ENCODE measurements at regions not wholly inside any gene's neighbourhood (a gene's known extent, or its start where the extent isn't known, plus 50 kb on each side); places are given as distances from the start of the nearest gene placed in this dataset.

DNA sequence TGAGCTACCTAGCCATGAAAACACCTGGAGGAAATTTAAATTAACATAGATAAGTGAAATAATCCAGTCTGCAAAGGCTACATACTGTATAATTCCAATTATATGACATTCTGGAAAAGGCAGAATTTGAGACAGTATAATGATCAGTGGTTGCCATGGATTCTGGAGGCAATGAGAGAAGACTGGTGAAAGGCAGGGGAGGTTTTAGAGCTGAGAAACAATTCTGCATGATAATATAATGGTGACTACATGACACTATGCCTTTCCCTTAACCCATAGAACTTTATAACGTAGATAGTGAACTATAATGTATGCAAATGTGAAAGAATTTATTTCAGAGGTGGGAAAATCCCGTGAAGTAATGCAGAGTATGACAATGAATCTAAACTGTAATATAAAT, 749.3 kb downstream of the TRIB2 start:
- CTCF ChIA-PET: no interaction called here
- DNase-seq (ENCODE audit: low spot score) (no peak), ATAC-seq (no peak)
- POLR2A ChIA-PET: no interaction called here
- H3K4me3 Mint-ChIP-seq: no peak overlapping the region
- no peaks in the 10 kb centered on the region for H3K4me1 Mint-ChIP-seq
- H3K27ac Mint-ChIP-seq: no peak overlapping the region
- no peaks in the 10 kb centered on the region for H3K9me3 Mint-ChIP-seq
- H3K36me3 Mint-ChIP-seq: no peaks in the 10 kb centered on the region
- H3K27me3 Mint-ChIP-seq (ENCODE audit: low read depth): no peaks in the 10 kb centered on the region
- TF ChIP-seq, protein P1, sequence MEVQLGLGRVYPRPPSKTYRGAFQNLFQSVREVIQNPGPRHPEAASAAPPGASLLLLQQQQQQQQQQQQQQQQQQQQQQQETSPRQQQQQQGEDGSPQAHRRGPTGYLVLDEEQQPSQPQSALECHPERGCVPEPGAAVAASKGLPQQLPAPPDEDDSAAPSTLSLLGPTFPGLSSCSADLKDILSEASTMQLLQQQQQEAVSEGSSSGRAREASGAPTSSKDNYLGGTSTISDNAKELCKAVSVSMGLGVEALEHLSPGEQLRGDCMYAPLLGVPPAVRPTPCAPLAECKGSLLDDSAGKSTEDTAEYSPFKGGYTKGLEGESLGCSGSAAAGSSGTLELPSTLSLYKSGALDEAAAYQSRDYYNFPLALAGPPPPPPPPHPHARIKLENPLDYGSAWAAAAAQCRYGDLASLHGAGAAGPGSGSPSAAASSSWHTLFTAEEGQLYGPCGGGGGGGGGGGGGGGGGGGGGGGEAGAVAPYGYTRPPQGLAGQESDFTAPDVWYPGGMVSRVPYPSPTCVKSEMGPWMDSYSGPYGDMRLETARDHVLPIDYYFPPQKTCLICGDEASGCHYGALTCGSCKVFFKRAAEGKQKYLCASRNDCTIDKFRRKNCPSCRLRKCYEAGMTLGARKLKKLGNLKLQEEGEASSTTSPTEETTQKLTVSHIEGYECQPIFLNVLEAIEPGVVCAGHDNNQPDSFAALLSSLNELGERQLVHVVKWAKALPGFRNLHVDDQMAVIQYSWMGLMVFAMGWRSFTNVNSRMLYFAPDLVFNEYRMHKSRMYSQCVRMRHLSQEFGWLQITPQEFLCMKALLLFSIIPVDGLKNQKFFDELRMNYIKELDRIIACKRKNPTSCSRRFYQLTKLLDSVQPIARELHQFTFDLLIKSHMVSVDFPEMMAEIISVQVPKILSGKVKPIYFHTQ (CRISPR knock-in tag; IDR thresholded peaks at IDR 0.05): no peak
- TF ChIP-seq PRRX2 (CRISPR knock-in tag; IDR thresholded peaks at IDR 0.05) (no peak), EMX1 (CRISPR knock-in tag; IDR thresholded peaks at IDR 0.05) (no peak), GRHL2 (CRISPR knock-in tag; IDR thresholded peaks at IDR 0.05; ENCODE audit: insufficient replicate concordance, severe bottlenecking) (no peak), FOXJ3 (CRISPR knock-in tag; IDR thresholded peaks at IDR 0.05; ENCODE audit: borderline replicate concordance) (no peak), FOXP1 (CRISPR knock-in tag; IDR thresholded peaks at IDR 0.05; ENCODE audit: borderline replicate concordance) (no peak), ELF4 (CRISPR knock-in tag; IDR thresholded peaks at IDR 0.05; ENCODE audit: low read depth) (no peak), ZNF423 (CRISPR knock-in tag; IDR thresholded peaks at IDR 0.05) (no peak), ESRRA (CRISPR knock-in tag; IDR thresholded peaks at IDR 0.05; ENCODE audit: borderline replicate concordance) (no peak), SMAD3 (CRISPR knock-in tag; IDR thresholded peaks at IDR 0.05; ENCODE audit: borderline replicate concordance) (no peak), ZNF317 (CRISPR knock-in tag; IDR thresholded peaks at IDR 0.05; ENCODE audit: borderline replicate concordance, low read depth) (no peak), HMGA2 (CRISPR knock-in tag; IDR thresholded peaks at IDR 0.05) (no peak)
- TF ChIP-seq, protein P2, sequence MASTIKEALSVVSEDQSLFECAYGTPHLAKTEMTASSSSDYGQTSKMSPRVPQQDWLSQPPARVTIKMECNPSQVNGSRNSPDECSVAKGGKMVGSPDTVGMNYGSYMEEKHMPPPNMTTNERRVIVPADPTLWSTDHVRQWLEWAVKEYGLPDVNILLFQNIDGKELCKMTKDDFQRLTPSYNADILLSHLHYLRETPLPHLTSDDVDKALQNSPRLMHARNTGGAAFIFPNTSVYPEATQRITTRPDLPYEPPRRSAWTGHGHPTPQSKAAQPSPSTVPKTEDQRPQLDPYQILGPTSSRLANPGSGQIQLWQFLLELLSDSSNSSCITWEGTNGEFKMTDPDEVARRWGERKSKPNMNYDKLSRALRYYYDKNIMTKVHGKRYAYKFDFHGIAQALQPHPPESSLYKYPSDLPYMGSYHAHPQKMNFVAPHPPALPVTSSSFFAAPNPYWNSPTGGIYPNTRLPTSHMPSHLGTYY (CRISPR knock-in tag; IDR thresholded peaks at IDR 0.05): no peak
- TF ChIP-seq, protein P3, sequence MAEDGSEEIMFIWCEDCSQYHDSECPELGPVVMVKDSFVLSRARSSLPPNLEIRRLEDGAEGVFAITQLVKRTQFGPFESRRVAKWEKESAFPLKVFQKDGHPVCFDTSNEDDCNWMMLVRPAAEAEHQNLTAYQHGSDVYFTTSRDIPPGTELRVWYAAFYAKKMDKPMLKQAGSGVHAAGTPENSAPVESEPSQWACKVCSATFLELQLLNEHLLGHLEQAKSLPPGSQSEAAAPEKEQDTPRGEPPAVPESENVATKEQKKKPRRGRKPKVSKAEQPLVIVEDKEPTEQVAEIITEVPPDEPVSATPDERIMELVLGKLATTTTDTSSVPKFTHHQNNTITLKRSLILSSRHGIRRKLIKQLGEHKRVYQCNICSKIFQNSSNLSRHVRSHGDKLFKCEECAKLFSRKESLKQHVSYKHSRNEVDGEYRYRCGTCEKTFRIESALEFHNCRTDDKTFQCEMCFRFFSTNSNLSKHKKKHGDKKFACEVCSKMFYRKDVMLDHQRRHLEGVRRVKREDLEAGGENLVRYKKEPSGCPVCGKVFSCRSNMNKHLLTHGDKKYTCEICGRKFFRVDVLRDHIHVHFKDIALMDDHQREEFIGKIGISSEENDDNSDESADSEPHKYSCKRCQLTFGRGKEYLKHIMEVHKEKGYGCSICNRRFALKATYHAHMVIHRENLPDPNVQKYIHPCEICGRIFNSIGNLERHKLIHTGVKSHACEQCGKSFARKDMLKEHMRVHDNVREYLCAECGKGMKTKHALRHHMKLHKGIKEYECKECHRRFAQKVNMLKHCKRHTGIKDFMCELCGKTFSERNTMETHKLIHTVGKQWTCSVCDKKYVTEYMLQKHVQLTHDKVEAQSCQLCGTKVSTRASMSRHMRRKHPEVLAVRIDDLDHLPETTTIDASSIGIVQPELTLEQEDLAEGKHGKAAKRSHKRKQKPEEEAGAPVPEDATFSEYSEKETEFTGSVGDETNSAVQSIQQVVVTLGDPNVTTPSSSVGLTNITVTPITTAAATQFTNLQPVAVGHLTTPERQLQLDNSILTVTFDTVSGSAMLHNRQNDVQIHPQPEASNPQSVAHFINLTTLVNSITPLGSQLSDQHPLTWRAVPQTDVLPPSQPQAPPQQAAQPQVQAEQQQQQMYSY (CRISPR knock-in tag; IDR thresholded peaks at IDR 0.05): no peak
- TF ChIP-seq, protein P4, sequence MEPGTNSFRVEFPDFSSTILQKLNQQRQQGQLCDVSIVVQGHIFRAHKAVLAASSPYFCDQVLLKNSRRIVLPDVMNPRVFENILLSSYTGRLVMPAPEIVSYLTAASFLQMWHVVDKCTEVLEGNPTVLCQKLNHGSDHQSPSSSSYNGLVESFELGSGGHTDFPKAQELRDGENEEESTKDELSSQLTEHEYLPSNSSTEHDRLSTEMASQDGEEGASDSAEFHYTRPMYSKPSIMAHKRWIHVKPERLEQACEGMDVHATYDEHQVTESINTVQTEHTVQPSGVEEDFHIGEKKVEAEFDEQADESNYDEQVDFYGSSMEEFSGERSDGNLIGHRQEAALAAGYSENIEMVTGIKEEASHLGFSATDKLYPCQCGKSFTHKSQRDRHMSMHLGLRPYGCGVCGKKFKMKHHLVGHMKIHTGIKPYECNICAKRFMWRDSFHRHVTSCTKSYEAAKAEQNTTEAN (CRISPR knock-in tag; IDR thresholded peaks at IDR 0.05): no peak
- TF ChIP-seq, protein P5, sequence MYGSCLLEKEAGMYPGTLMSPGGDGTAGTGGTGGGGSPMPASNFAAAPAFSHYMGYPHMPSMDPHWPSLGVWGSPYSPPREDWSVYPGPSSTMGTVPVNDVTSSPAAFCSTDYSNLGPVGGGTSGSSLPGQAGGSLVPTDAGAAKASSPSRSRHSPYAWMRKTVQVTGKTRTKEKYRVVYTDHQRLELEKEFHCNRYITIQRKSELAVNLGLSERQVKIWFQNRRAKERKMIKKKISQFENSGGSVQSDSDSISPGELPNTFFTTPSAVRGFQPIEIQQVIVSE (CRISPR knock-in tag; IDR thresholded peaks at IDR 0.05; ENCODE audit: borderline replicate concordance): no peak
- TF ChIP-seq, protein P6, sequence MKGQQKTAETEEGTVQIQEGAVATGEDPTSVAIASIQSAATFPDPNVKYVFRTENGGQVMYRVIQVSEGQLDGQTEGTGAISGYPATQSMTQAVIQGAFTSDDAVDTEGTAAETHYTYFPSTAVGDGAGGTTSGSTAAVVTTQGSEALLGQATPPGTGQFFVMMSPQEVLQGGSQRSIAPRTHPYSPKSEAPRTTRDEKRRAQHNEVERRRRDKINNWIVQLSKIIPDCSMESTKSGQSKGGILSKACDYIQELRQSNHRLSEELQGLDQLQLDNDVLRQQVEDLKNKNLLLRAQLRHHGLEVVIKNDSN (CRISPR knock-in tag; IDR thresholded peaks at IDR 0.05): no peak
- TF ChIP-seq, protein P7, sequence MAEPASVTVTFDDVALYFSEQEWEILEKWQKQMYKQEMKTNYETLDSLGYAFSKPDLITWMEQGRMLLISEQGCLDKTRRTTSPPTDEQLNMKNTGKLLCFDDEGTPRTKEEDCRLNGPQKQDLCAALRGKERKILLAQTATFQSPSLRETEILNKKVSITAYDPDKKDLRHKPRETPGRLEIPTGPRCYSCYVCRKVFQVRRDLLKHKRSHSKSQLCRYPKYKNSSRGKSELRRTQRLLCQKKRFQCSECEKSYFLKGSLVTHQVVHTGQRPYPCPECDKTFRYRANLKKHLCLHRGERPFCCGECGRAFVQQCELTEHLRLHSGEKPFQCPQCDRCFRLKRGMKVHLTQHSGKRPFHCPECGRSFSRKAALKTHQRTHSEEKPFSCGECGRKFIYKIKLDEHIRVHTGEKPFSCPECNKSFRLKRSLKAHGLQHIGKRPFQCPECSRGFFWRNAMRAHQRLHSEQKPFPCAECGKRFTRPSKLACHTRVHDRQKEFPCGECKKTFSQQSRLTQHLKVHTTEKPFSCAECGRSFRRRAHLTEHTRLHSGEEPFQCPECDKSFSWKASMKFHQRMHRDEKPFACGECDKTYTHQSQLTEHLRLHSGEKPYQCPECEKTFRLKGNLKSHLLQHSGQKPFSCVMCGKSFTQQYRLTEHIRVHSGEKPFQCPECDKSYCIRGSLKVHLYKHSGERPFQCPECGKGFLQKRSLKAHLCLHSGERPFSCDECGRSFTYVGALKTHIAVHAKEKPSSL (CRISPR knock-in tag; conservative IDR thresholded peaks at IDR 0.05): no peak

All from WTC11 (cell line).